CD14-positive monocyte (primary cell): ENCODE measurements at regions not wholly inside any gene's neighbourhood (a gene's known extent, or its start where the extent isn't known, plus 50 kb on each side); places are given as distances from the start of the nearest gene placed in this dataset.

Source experiments
- DNase-seq, 3 donors: peaks; one replicate each; pipeline ENCODE4 v3.0.0-alpha.2; 2011 to 2022
- H2AFZ ChIP-seq: 2 replicates; pipeline ENCODE4 v1.6.0; 2012; ENCODE audit warnings: mild to moderate bottlenecking, low read depth, low read length, inconsistent platforms; ENCODE audit not compliant: insufficient read depth, poor library complexity, severe bottlenecking
- H3K27ac ChIP-seq, 2 donors: 1 replicate in 1 of 2; 2 replicates in 1 of 2; pipeline ENCODE4 v1.5.1; 2012 to 2013; ENCODE audit warnings: low read length in 2 of 2, control low read depth in 1 of 2, inconsistent platforms in 1 of 2, low read depth in 1 of 2, mild to moderate bottlenecking in 1 of 2
- H3K27me3 ChIP-seq, 2 donors: one replicate each; pipeline versions ENCODE4 v1.6.0 to v1.6.1; 2011 to 2013; ENCODE audit warnings: low read length in 2 of 2; ENCODE audit not compliant: control insufficient read depth in 2 of 2, insufficient read depth in 2 of 2
- H3K36me3 ChIP-seq, 2 donors: replicated peaks in 1 of 2; 1 replicate in 1 of 2; 2 replicates in 1 of 2; pipeline versions ENCODE4 v1.5.1 to v1.6.1; 2012 to 2013; ENCODE audit warnings: low read length in 2 of 2, control low read depth in 1 of 2, inconsistent platforms in 1 of 2, mild to moderate bottlenecking in 1 of 2; ENCODE audit not compliant: insufficient read depth in 2 of 2, control insufficient read depth in 1 of 2
- H3K4me1 ChIP-seq, 2 donors: 1 replicate in 1 of 2; 2 replicates in 1 of 2; pipeline versions ENCODE4 v1.5.1 to v1.6.1; 2012 to 2013; ENCODE audit warnings: low read length in 2 of 2, control low read depth in 1 of 2, inconsistent platforms in 1 of 2, mild to moderate bottlenecking in 1 of 2, moderate library complexity in 1 of 2; ENCODE audit not compliant: insufficient read depth in 2 of 2, control insufficient read depth in 1 of 2
- H3K4me2 ChIP-seq: replicated peaks from 2 replicates; pipeline ENCODE3; 2012; ENCODE audit warnings: low read length, moderate library complexity, mild to moderate bottlenecking; ENCODE audit not compliant: poor library complexity, severe bottlenecking; ENCODE audit errors: extremely low read depth
- H3K4me3 ChIP-seq, 3 experiments: fragments of 200-600 bp in 1 of 3; sonication (generic) in 1 of 3; replicated peaks in 1 of 3; 1 replicate in 2 of 3; 2 replicates in 1 of 3; pipeline ENCODE4 v1.5.1; 2011 to 2013; ENCODE audit warnings: low read length in 3 of 3, mild to moderate bottlenecking in 3 of 3, control low read depth in 2 of 3, low read depth in 2 of 3, inconsistent platforms in 1 of 3, moderate library complexity in 1 of 3
- H3K79me2 ChIP-seq: 2 replicates; pipeline ENCODE4 v1.6.0; 2012; ENCODE audit warnings: mild to moderate bottlenecking, control low read depth, inconsistent platforms, low read length, moderate library complexity; ENCODE audit not compliant: insufficient read depth
- H3K9ac ChIP-seq: 2 replicates; pipeline ENCODE4 v1.6.0; 2017; ENCODE audit warnings: low read length, mild to moderate bottlenecking; ENCODE audit not compliant: insufficient read depth, poor library complexity, severe bottlenecking
- H3K9me3 ChIP-seq, 2 donors: replicated peaks in 1 of 2; 1 replicate in 1 of 2; 2 replicates in 1 of 2; pipeline versions ENCODE4 v1.5.1 to v1.6.1; 2012 to 2013; ENCODE audit warnings: low read length in 2 of 2, control low read depth in 1 of 2; ENCODE audit not compliant: control insufficient read depth in 1 of 2, insufficient read depth in 1 of 2
- H4K20me1 ChIP-seq: 2 replicates; pipeline ENCODE4 v1.6.0; 2012; ENCODE audit warnings: mild to moderate bottlenecking, low read length, control low read depth, moderate library complexity; ENCODE audit not compliant: insufficient read depth
- H3K27ac Mint-ChIP-seq, 7 donors: one replicate each; pipeline ENCODE4 v1.8.0; 2020; ENCODE audit warnings: mild to moderate bottlenecking in 7 of 7, mixed read lengths in 7 of 7, moderate library complexity in 6 of 7, inconsistent platforms in 2 of 7
- H3K27me3 Mint-ChIP-seq, 3 donors: one replicate each; pipeline ENCODE4 v1.8.0; 2021 to 2022; ENCODE audit warnings: low read depth in 3 of 3, mild to moderate bottlenecking in 3 of 3, mixed read lengths in 3 of 3, moderate library complexity in 3 of 3, inconsistent platforms in 1 of 3
- H3K36me3 Mint-ChIP-seq, 2 donors: one replicate each; pipeline ENCODE4 v1.8.0; 2020; ENCODE audit warnings: mixed read lengths in 2 of 2, inconsistent platforms in 1 of 2, mild to moderate bottlenecking in 1 of 2
- H3K4me1 Mint-ChIP-seq: one replicate; pipeline ENCODE4 v1.8.0; 2020; ENCODE audit warnings: mild to moderate bottlenecking, mixed read lengths
- H3K4me3 Mint-ChIP-seq, 2 donors: one replicate each; pipeline ENCODE4 v1.8.0; 2020; ENCODE audit warnings: mild to moderate bottlenecking in 2 of 2, mixed read lengths in 2 of 2, moderate library complexity in 1 of 2
- H3K9me3 Mint-ChIP-seq, 7 donors: one replicate each; pipeline ENCODE4 v1.8.0; 2020 to 2022; ENCODE audit warnings: mixed read lengths in 7 of 7, mild to moderate bottlenecking in 6 of 7, moderate library complexity in 6 of 7, inconsistent platforms in 2 of 7
- WGBS: methylation state at CpG from one replicate; pipeline ENCODE4 v1.1.5; 2013; ENCODE audit warnings: missing lambda C conversion rate; ENCODE audit not compliant: insufficient coverage; 5-methylcytosine and 5-hydroxymethylcytosine counted together
- intact Hi-C, 2 donors: fragments of 100-400 bp; cut with micrococcal nuclease; formaldehyde crosslinking; loops; one replicate each; pipeline versions ENCODE4 v1.15.0 to v1.15.1; 2023
- TF ChIP-seq, protein P1 (sequence below): fragments of 200-600 bp; IDR thresholded peaks from one replicate; pipeline ENCODE4 v1.8.0; 2022; ENCODE audit warnings: antibody characterized with exemption, mild to moderate bottlenecking

DNA sequence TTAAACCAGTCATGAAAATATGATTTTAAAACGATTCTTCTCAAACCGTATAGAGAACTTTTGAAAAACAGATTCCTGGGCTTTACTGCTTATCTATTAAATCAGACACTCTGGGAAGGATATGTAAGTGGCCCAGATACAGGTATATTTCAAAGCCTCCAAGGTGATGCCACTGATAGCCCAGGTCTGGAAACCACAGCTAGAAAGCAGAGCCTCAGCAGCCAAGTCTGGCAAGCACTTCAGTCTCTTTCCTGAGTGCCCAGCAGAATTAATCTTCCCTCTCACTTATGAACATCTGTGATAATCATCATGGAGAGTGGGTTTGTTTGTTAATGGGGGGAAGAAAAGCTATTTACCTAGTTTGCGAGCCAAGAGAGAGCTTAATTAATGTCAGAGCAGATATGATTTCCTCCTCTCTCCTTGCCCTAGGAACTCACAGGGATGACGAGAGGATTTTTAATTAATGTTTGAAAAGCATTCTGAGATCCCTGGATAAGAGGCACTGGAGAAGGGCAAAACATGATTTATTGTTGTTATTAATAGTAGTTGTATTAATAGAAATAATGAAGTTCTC is 368.4 kb downstream of the TLE1 start:
- H3K27ac ChIP-seq, result no peak overlapping the region
- no peak overlapping the region for H3K4me2 ChIP-seq
- peaks cover 7 to 26% of the 10 kb centered on the region in 2 donors for H3K9me3 ChIP-seq
- H2AFZ ChIP-seq, result no peak overlapping the region
- no peaks in the 10 kb centered on the region for H3K36me3 Mint-ChIP-seq
- no peak overlapping the region for H3K27ac Mint-ChIP-seq
- peaks cover 0 to 2% (median 1%) of the 10 kb centered on the region in 3 donors for H3K27me3 Mint-ChIP-seq
- H3K4me1 ChIP-seq, result no peaks in the 10 kb centered on the region
- H3K27me3 ChIP-seq, result no peaks in the 10 kb centered on the region
- TF ChIP-seq, protein P1, sequence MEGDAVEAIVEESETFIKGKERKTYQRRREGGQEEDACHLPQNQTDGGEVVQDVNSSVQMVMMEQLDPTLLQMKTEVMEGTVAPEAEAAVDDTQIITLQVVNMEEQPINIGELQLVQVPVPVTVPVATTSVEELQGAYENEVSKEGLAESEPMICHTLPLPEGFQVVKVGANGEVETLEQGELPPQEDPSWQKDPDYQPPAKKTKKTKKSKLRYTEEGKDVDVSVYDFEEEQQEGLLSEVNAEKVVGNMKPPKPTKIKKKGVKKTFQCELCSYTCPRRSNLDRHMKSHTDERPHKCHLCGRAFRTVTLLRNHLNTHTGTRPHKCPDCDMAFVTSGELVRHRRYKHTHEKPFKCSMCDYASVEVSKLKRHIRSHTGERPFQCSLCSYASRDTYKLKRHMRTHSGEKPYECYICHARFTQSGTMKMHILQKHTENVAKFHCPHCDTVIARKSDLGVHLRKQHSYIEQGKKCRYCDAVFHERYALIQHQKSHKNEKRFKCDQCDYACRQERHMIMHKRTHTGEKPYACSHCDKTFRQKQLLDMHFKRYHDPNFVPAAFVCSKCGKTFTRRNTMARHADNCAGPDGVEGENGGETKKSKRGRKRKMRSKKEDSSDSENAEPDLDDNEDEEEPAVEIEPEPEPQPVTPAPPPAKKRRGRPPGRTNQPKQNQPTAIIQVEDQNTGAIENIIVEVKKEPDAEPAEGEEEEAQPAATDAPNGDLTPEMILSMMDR, result no peak
- no peak for DNase-seq
- intact Hi-C loops, result no loop called here
- H3K79me2 ChIP-seq, result no peaks in the 10 kb centered on the region
- H3K4me3 Mint-ChIP-seq, result no peak overlapping the region
- H3K9ac ChIP-seq, result no peak overlapping the region
- no CpG with 5 or more reads among the region's 4 CpGs for WGBS
- no peaks in the 10 kb centered on the region for H3K36me3 ChIP-seq
- H3K4me1 Mint-ChIP-seq, result no peaks in the 10 kb centered on the region
- H3K4me3 ChIP-seq, result no peak overlapping the region
- peaks cover 5 to 31% (median 23%) of the 10 kb centered on the region in 7 donors for H3K9me3 Mint-ChIP-seq
- no peaks in the 10 kb centered on the region for H4K20me1 ChIP-seq

DNA sequence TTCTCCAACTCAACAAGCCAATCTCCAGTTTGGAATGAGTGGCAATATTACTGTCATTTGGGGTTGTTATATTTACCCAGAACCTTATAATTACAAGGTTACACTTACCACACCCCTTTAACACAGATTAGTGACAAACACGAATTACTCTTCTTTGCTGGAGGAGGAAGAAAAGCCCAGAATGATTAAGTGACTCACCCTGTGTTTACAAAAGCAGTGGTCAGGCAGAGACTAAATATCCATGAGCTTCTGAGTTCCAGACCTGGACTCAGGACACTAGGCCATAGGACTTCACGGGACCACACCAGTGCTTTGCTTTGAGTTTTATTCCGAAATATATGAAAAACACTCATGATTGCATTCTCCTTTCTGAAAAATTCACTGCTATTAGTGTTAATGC is 370.8 kb downstream of the TLE1 start:
- Histone ChIP-seq H3K36me3 (no peaks in the 10 kb centered on the region), H3K9me3 (peaks cover 10 to 22% of the 10 kb centered on the region in 2 donors), H3K4me3 (no peak overlapping the region), H3K27me3 (no peaks in the 10 kb centered on the region), H4K20me1 (no peaks in the 10 kb centered on the region), H3K27ac (no peak overlapping the region), H3K9ac (no peak overlapping the region), H3K79me2 (no peaks in the 10 kb centered on the region), H3K4me1 (no peaks in the 10 kb centered on the region), H2AFZ (no peak overlapping the region), H3K4me2 (no peak overlapping the region)
- WGBS, result no CpG with 5 or more reads among the region's 3 CpGs
- Mint-ChIP-seq H3K36me3 (no peaks in the 10 kb centered on the region), H3K27me3 (peaks cover 0 to 3% (median 1%) of the 10 kb centered on the region in 3 donors), H3K4me3 (no peak overlapping the region), H3K4me1 (no peaks in the 10 kb centered on the region), H3K9me3 (peaks cover 11 to 30% (median 19%) of the 10 kb centered on the region in 7 donors), H3K27ac (no peak overlapping the region)
- intact Hi-C loops, result no loop called here
- TF ChIP-seq, protein P1, result no peak
- no peak for DNase-seq
